ENCODE measurements at regions not wholly inside any gene's neighbourhood (a gene's known extent, or its start where the extent isn't known, plus 50 kb on each side); places are given as distances from the start of the nearest gene placed in this dataset.

- no peak for ATAC-seq (replicated peaks in 6 of 8)
- H3K27ac ChIP-seq, result no peak overlapping the region
- WGBS, 10 experiments, result 21 to 96% (median 67%) methylated on average over 2 to 4 of the region's 4 CpGs; no CpG with 5 or more reads in 4 of the 10 experiments
- H3K4me1 ChIP-seq (replicated peaks in 1 of 2), result no peaks in the 10 kb centered on the region
- in situ Hi-C loops (cut with MboI; ENCODE audit: low pct_unique_long_range_greater_than_20kb in 2 of 9, low sequenced_read_pairs in 9 of 9, unreplicated experiment in 9 of 9), result loop anchor here in 1 of 9 experiments (25.0 kb wide), 1 partner anchor 108 kb away; no protein-coding TSS in a partner anchor
- no peak overlapping the region for H3K4me3 ChIP-seq
These were observed 181.4 kb upstream of the HCCS start for GRCh38 chrX:10929747-10930146.

GRCh38 chrX:10930151-10930550, 181.0 kb upstream of the HCCS start:
- no peaks in the 10 kb centered on the region for H3K4me1 ChIP-seq (replicated peaks in 1 of 2)
- H3K27ac ChIP-seq, result no peak overlapping the region
- WGBS, 10 experiments, result 22 to 100% methylated on average over 1 of the region's 1 CpG; no CpG with 5 or more reads in 8 of the 10 experiments
- no peak overlapping the region for H3K4me3 ChIP-seq
- in situ Hi-C loops (cut with MboI; ENCODE audit: low pct_unique_long_range_greater_than_20kb in 2 of 9, low sequenced_read_pairs in 9 of 9, unreplicated experiment in 9 of 9), result loop anchor here in 1 of 9 experiments (25.0 kb wide), 1 partner anchor 107 kb away; no protein-coding TSS in a partner anchor
- ATAC-seq (replicated peaks in 6 of 8), result no peak

- in situ Hi-C loops (cut with MboI; ENCODE audit: low pct_unique_long_range_greater_than_20kb in 2 of 9, low sequenced_read_pairs in 9 of 9, unreplicated experiment in 9 of 9), result loop anchor here in 1 of 9 experiments (25.0 kb wide), 1 partner anchor 105 kb away; no protein-coding TSS in a partner anchor
- H3K4me3 ChIP-seq, result no peak overlapping the region
- no peak for ATAC-seq (replicated peaks in 6 of 8)
- H3K4me1 ChIP-seq (replicated peaks in 1 of 2), result no peaks in the 10 kb centered on the region
- WGBS, 10 experiments, result 0 to 45% methylated on average over 1 to 5 of the region's 6 CpGs; no CpG with 5 or more reads in 8 of the 10 experiments
- H3K27ac ChIP-seq, result no peak overlapping the region
These were observed 179.2 kb upstream of the HCCS start for GRCh38 chrX:10931976-10932375.

GRCh38 chrX:10932842-10933440, 178.2 kb upstream of the HCCS start:
- H3K4me1 ChIP-seq (replicated peaks in 1 of 2), result no peaks in the 10 kb centered on the region
- 32 to 100% (median 77%) methylated on average over 1 to 2 of the region's 2 CpGs; no CpG with 5 or more reads in 4 of the 10 experiments for WGBS, 10 experiments
- in situ Hi-C loops (cut with MboI; ENCODE audit: low pct_unique_long_range_greater_than_20kb in 2 of 9, low sequenced_read_pairs in 9 of 9, unreplicated experiment in 9 of 9), result loop anchor here in 1 of 9 experiments (25.0 kb wide), 1 partner anchor 104 kb away; no protein-coding TSS in a partner anchor
- no peak for ATAC-seq (replicated peaks in 6 of 8)
- H3K4me3 ChIP-seq, result no peak overlapping the region
- no peak overlapping the region for H3K27ac ChIP-seq

- Histone ChIP-seq H3K4me3 (no peak overlapping the region), H3K4me1 (replicated peaks in 1 of 2) (no peaks in the 10 kb centered on the region), H3K27ac (no peak overlapping the region)
- no peak for ATAC-seq (replicated peaks in 6 of 8)
- in situ Hi-C loops (cut with MboI; ENCODE audit: low pct_unique_long_range_greater_than_20kb in 2 of 9, low sequenced_read_pairs in 9 of 9, unreplicated experiment in 9 of 9), result loop anchor here in 1 of 9 experiments (25.0 kb wide), 1 partner anchor 102 kb away; no protein-coding TSS in a partner anchor
- 64 to 100% (median 100%) methylated on average over 1 to 3 of the region's 3 CpGs; no CpG with 5 or more reads in 2 of the 10 experiments for WGBS, 10 experiments
These were observed 175.6 kb upstream of the HCCS start for GRCh38 chrX:10935501-10935900.

- in situ Hi-C loops (cut with MboI; ENCODE audit: low pct_unique_long_range_greater_than_20kb in 2 of 9, low sequenced_read_pairs in 9 of 9, unreplicated experiment in 9 of 9), result loop anchor here in 1 of 9 experiments (25.0 kb wide), 1 partner anchor 100 kb away; no protein-coding TSS in a partner anchor
- no peak overlapping the region for H3K27ac ChIP-seq
- no peak overlapping the region for H3K4me3 ChIP-seq
- no peaks in the 10 kb centered on the region for H3K4me1 ChIP-seq (replicated peaks in 1 of 2)
- no peak for ATAC-seq (replicated peaks in 6 of 8)
These were observed 174.2 kb upstream of the HCCS start for GRCh38 chrX:10936976-10937375.

GRCh38 chrX:10938365-10938923, 172.7 kb upstream of the HCCS start:
- in situ Hi-C loops (cut with MboI; ENCODE audit: low pct_unique_long_range_greater_than_20kb in 2 of 9, low sequenced_read_pairs in 9 of 9, unreplicated experiment in 9 of 9), result loop anchor here in 1 of 9 experiments (25.0 kb wide), 1 partner anchor 99 kb away; no protein-coding TSS in a partner anchor
- ATAC-seq (replicated peaks in 6 of 8), result peak in 1 of 8 experiments; percentile 62
- WGBS, 10 experiments, result 17 to 52% methylated on average over 5 to 6 of the region's 6 CpGs; no CpG with 5 or more reads in 8 of the 10 experiments

GRCh38 chrX:10939424-10939823, 171.7 kb upstream of the HCCS start:
- WGBS, 10 experiments, result 20 to 80% (median 40%) methylated on average over 1 of the region's 2 CpGs; no CpG with 5 or more reads in 7 of the 10 experiments
- no peak overlapping the region for H3K4me3 ChIP-seq
- H3K27ac ChIP-seq, result no peak overlapping the region
- peak in 4 of 8 experiments; percentile 16 to 84 (median 44) for ATAC-seq (replicated peaks in 6 of 8)
- in situ Hi-C loops (cut with MboI; ENCODE audit: low pct_unique_long_range_greater_than_20kb in 2 of 9, low sequenced_read_pairs in 9 of 9, unreplicated experiment in 9 of 9), result loop anchor here in 1 of 9 experiments (25.0 kb wide), 1 partner anchor 98 kb away; no protein-coding TSS in a partner anchor
- H3K4me1 ChIP-seq (replicated peaks in 1 of 2), result no peaks in the 10 kb centered on the region

More at GRCh38 chrX:10938365-10938923, 172.7 kb upstream of the HCCS start:
- Histone ChIP-seq H3K4me1 (replicated peaks in 1 of 2) (no peaks in the 10 kb centered on the region), H3K27ac (no peak overlapping the region), H3K4me3 (no peak overlapping the region)

GRCh38 chrX:10944136-10944885, 166.8 kb upstream of the HCCS start:
- no peak for ATAC-seq (replicated peaks in 6 of 8)
- 62 to 100% (median 74%) methylated on average over 2 to 5 of the region's 8 CpGs; no CpG with 5 or more reads in 7 of the 10 experiments for WGBS, 10 experiments
- in situ Hi-C loops (cut with MboI; ENCODE audit: low pct_unique_long_range_greater_than_20kb in 2 of 9, low sequenced_read_pairs in 9 of 9, unreplicated experiment in 9 of 9), result loop anchor here in 1 of 9 experiments (25.0 kb wide), 1 partner anchor 93 kb away; no protein-coding TSS in a partner anchor
- H3K4me3 ChIP-seq, result no peak overlapping the region
- H3K4me1 ChIP-seq (replicated peaks in 1 of 2), result no peaks in the 10 kb centered on the region
- no peak overlapping the region for H3K27ac ChIP-seq

GRCh38 chrX:10945498-10945897, 165.6 kb upstream of the HCCS start:
- H3K4me3 ChIP-seq, result no peak overlapping the region
- H3K4me1 ChIP-seq (replicated peaks in 1 of 2), result no peaks in the 10 kb centered on the region
- in situ Hi-C loops (cut with MboI; ENCODE audit: low pct_unique_long_range_greater_than_20kb in 2 of 9, low sequenced_read_pairs in 9 of 9, unreplicated experiment in 9 of 9), result loop anchor here in 1 of 9 experiments (25.0 kb wide), 1 partner anchor 92 kb away; no protein-coding TSS in a partner anchor
- WGBS, 10 experiments, result 0 to 100% (median 53%) methylated on average over 1 to 4 of the region's 4 CpGs; no CpG with 5 or more reads in 1 of the 10 experiments
- no peak overlapping the region for H3K27ac ChIP-seq
- peak in 3 of 8 experiments; percentile 72 to 84 (median 77) for ATAC-seq (replicated peaks in 6 of 8)

GRCh38 chrX:10949541-10949940, 161.6 kb upstream of the HCCS start:
- H3K4me3 ChIP-seq, result no peak overlapping the region
- ATAC-seq (replicated peaks in 6 of 8), result peak in 1 of 8 experiments; percentile 33
- in situ Hi-C loops (cut with MboI; ENCODE audit: low pct_unique_long_range_greater_than_20kb in 2 of 9, low sequenced_read_pairs in 9 of 9, unreplicated experiment in 9 of 9), result loop anchor here in 1 of 9 experiments (25.0 kb wide), 1 partner anchor 88 kb away; no protein-coding TSS in a partner anchor
- H3K27ac ChIP-seq, result no peak overlapping the region
- no peaks in the 10 kb centered on the region for H3K4me1 ChIP-seq (replicated peaks in 1 of 2)

GRCh38 chrX:10952619-10953018, 158.5 kb upstream of the HCCS start:
- peak in 2 of 8 experiments; percentile 37 to 39 for ATAC-seq (replicated peaks in 6 of 8)

More at GRCh38 chrX:10952619-10953018, 158.5 kb upstream of the HCCS start:
- in situ Hi-C loops (cut with MboI; ENCODE audit: low pct_unique_long_range_greater_than_20kb in 2 of 9, low sequenced_read_pairs in 9 of 9, unreplicated experiment in 9 of 9), result no loop called here
- Histone ChIP-seq H3K27ac (no peak overlapping the region), H3K4me1 (replicated peaks in 1 of 2) (no peaks in the 10 kb centered on the region), H3K4me3 (no peak overlapping the region)
- WGBS, 10 experiments, result 52% methylated on average over 4 of the region's 5 CpGs; no CpG with 5 or more reads in 9 of the 10 experiments
